NT2/D1 (cell line): ENCODE measurements at regions not wholly inside any gene's neighbourhood (a gene's known extent, or its start where the extent isn't known, plus 50 kb on each side); places are given as distances from the start of the nearest gene placed in this dataset.

Experiments
- SUZ12 ChIP-seq: IDR thresholded peaks from 2 replicates; pipeline ENCODE4 v1.6.1; 2011; ENCODE audit not compliant: insufficient read length, insufficient read depth; ENCODE audit errors: extremely low read depth
- YY1 ChIP-seq: IDR thresholded peaks from 2 replicates; pipeline ENCODE4 v1.6.1; 2011; ENCODE audit not compliant: insufficient read length, insufficient read depth

GRCh38 chr9:120186276-120186675 is 393.7 kb downstream of the CDK5RAP2 start:
- TF ChIP-seq YY1 (no peak), SUZ12 (no peak)
